Testis (tissue), 2 donors: ENCODE measurements at regions not wholly inside any gene's neighbourhood (a gene's known extent, or its start where the extent isn't known, plus 50 kb on each side); places are given as distances from the start of the nearest gene placed in this dataset.

Experiments
- POLR2A ChIP-seq: fragments of 450-650 bp; IDR thresholded peaks from one replicate; pipeline ENCODE4 v1.6.1; 2017; ENCODE audit warnings: antibody characterized with exemption, mild to moderate bottlenecking, moderate library complexity
- TF ChIP-seq, protein P1 (sequence below), 3 experiments: fragments of 450-650 bp in 2 of 3; fragments of 200-600 bp in 1 of 3; sonication (generic) in 1 of 3; IDR thresholded peaks; one replicate each; pipeline ENCODE4 v1.5.1; 2016 to 2019; ENCODE audit warnings: antibody characterized with exemption in 3 of 3, mild to moderate bottlenecking in 2 of 3, moderate library complexity in 1 of 3

- TF ChIP-seq, protein P1, sequence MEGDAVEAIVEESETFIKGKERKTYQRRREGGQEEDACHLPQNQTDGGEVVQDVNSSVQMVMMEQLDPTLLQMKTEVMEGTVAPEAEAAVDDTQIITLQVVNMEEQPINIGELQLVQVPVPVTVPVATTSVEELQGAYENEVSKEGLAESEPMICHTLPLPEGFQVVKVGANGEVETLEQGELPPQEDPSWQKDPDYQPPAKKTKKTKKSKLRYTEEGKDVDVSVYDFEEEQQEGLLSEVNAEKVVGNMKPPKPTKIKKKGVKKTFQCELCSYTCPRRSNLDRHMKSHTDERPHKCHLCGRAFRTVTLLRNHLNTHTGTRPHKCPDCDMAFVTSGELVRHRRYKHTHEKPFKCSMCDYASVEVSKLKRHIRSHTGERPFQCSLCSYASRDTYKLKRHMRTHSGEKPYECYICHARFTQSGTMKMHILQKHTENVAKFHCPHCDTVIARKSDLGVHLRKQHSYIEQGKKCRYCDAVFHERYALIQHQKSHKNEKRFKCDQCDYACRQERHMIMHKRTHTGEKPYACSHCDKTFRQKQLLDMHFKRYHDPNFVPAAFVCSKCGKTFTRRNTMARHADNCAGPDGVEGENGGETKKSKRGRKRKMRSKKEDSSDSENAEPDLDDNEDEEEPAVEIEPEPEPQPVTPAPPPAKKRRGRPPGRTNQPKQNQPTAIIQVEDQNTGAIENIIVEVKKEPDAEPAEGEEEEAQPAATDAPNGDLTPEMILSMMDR (IDR thresholded peaks at IDR 0.05), result no peak
- no peak for TF ChIP-seq POLR2A
Observed at GRCh38 chr13:64756621-64757020, 2473.5 kb downstream of the PCDH9 start.
